ENCODE measurements at regions not wholly inside any gene's neighbourhood (a gene's known extent, or its start where the extent isn't known, plus 50 kb on each side); places are given as distances from the start of the nearest gene placed in this dataset.

GRCh38 chr7:84532196-84532595, 337.6 kb upstream of the SEMA3A start:
- TF ChIP-seq CTCF (conservative IDR thresholded peaks at IDR 0.05; ENCODE audit: low read length) (no peak), EZH2phosphoT487 (IDR thresholded peaks at IDR 0.05; ENCODE audit: borderline replicate concordance, low read depth, low read length) (no peak)
